ENCODE measurements at regions not wholly inside any gene's neighbourhood (a gene's known extent, or its start where the extent isn't known, plus 50 kb on each side); places are given as distances from the start of the nearest gene placed in this dataset.

DNA sequence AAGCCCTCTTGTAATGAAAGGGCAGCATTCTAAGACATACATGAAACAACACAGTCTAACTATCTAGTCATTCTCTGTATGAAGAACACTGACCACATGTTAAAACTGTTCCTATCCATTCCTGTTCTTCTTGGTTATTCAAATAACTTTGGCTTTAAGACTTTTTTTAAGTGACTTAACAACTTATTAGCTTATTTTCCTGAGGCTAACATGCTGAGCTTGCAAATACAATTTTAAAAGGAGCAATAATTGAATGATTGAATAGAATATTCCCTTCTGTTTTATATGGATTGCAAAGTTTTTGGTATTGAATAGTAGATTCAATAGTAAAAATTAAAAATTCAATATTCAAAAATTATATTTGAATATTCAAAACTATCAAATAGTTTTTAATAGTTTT, 92.3 kb downstream of the HTR5A start:
- TF ChIP-seq, protein P1, sequence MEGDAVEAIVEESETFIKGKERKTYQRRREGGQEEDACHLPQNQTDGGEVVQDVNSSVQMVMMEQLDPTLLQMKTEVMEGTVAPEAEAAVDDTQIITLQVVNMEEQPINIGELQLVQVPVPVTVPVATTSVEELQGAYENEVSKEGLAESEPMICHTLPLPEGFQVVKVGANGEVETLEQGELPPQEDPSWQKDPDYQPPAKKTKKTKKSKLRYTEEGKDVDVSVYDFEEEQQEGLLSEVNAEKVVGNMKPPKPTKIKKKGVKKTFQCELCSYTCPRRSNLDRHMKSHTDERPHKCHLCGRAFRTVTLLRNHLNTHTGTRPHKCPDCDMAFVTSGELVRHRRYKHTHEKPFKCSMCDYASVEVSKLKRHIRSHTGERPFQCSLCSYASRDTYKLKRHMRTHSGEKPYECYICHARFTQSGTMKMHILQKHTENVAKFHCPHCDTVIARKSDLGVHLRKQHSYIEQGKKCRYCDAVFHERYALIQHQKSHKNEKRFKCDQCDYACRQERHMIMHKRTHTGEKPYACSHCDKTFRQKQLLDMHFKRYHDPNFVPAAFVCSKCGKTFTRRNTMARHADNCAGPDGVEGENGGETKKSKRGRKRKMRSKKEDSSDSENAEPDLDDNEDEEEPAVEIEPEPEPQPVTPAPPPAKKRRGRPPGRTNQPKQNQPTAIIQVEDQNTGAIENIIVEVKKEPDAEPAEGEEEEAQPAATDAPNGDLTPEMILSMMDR (conservative IDR thresholded peaks at IDR 0.05; ENCODE audit: low read depth in 2 of 2) = no peak
- TF ChIP-seq JUNB (IDR thresholded peaks at IDR 0.05; ENCODE audit: unreplicated experiment) = no peak
- no peak for TF ChIP-seq POLR2AphosphoS5 (IDR thresholded peaks at IDR 0.05; ENCODE audit: low read depth)
- TF ChIP-seq, protein P2, sequence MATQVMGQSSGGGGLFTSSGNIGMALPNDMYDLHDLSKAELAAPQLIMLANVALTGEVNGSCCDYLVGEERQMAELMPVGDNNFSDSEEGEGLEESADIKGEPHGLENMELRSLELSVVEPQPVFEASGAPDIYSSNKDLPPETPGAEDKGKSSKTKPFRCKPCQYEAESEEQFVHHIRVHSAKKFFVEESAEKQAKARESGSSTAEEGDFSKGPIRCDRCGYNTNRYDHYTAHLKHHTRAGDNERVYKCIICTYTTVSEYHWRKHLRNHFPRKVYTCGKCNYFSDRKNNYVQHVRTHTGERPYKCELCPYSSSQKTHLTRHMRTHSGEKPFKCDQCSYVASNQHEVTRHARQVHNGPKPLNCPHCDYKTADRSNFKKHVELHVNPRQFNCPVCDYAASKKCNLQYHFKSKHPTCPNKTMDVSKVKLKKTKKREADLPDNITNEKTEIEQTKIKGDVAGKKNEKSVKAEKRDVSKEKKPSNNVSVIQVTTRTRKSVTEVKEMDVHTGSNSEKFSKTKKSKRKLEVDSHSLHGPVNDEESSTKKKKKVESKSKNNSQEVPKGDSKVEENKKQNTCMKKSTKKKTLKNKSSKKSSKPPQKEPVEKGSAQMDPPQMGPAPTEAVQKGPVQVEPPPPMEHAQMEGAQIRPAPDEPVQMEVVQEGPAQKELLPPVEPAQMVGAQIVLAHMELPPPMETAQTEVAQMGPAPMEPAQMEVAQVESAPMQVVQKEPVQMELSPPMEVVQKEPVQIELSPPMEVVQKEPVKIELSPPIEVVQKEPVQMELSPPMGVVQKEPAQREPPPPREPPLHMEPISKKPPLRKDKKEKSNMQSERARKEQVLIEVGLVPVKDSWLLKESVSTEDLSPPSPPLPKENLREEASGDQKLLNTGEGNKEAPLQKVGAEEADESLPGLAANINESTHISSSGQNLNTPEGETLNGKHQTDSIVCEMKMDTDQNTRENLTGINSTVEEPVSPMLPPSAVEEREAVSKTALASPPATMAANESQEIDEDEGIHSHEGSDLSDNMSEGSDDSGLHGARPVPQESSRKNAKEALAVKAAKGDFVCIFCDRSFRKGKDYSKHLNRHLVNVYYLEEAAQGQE (IDR thresholded peaks at IDR 0.05; ENCODE audit: unreplicated experiment) = no peak
- TF ChIP-seq, protein P3, sequence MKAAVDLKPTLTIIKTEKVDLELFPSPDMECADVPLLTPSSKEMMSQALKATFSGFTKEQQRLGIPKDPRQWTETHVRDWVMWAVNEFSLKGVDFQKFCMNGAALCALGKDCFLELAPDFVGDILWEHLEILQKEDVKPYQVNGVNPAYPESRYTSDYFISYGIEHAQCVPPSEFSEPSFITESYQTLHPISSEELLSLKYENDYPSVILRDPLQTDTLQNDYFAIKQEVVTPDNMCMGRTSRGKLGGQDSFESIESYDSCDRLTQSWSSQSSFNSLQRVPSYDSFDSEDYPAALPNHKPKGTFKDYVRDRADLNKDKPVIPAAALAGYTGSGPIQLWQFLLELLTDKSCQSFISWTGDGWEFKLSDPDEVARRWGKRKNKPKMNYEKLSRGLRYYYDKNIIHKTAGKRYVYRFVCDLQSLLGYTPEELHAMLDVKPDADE (IDR thresholded peaks at IDR 0.05) = no peak
- no peak for TF ChIP-seq EZH2phosphoT487 (IDR thresholded peaks at IDR 0.05; ENCODE audit: unreplicated experiment)
- TF ChIP-seq EZH2 (IDR thresholded peaks at IDR 0.05; ENCODE audit: low read depth, unreplicated experiment) = no peak
- TF ChIP-seq ZNF331 (CRISPR knock-in tag; IDR thresholded peaks at IDR 0.05; ENCODE audit: low read depth) = no peak
- TF ChIP-seq CREB1 (CRISPR knock-in tag; IDR thresholded peaks at IDR 0.05; ENCODE audit: low read depth) = no peak
- no peak for TF ChIP-seq STAT1 (IDR thresholded peaks at IDR 0.05; ENCODE audit: unreplicated experiment)

Measured in GM23338 (cell line).